ENCODE measurements at regions not wholly inside any gene's neighbourhood (a gene's known extent, or its start where the extent isn't known, plus 50 kb on each side); places are given as distances from the start of the nearest gene placed in this dataset.

DNA sequence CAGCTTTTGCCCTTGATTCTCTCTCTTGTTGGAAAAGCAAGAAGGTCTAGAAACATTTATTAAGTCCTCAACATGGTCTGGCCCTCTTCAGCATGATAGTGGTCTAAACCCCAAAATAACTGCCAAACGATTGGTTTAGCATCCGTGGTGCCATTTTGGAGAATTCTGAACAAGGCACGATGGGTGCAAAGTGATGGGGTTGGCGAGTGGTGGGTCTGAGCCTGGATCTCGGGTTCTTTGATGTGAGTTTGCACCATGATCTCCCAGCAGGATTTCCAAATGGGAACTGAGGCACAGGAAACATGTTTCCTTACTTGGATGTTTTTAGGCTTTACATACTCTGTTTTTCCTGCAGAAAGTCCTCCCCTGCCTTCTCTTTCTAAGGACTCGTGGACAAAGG lies 240.3 kb downstream of the MYCN start:
- no peak for DNase-seq

DNA sequence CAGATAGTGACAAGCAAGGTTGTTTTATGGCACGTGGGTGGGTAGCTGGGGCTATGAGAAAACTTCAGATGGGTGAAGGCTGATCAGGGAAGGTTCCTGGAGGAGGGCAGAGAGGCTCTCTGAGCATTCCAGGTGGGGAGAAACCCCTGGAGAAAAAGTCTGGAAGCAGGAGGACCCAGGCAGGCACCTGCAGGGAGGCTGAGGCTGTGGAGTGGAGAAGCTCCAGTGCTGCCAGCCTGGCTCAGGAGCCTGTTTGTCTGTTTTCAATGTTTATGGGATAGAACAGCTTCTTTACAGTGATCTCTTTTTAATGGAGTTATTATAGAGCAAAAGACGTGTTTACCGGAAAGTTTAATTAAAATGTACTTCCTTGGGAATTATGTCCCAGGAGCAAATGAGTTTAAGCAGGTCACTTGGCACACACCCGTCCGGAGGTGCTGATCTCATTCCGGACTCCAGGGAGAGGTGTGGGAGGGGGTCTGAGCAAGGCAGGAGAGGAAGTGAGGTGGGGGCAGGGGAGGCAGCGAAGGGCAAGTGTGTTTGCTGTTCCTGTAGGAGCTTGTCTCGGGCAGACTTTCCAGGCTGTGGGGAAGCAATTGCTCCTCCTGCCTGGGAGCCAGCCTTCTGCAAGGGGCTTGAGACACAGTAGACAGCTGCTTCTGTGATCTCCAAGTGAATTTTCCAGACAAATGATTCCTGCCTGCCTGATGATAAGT lies 239.5 kb downstream of the MYCN start:
- no peak for DNase-seq

DNA sequence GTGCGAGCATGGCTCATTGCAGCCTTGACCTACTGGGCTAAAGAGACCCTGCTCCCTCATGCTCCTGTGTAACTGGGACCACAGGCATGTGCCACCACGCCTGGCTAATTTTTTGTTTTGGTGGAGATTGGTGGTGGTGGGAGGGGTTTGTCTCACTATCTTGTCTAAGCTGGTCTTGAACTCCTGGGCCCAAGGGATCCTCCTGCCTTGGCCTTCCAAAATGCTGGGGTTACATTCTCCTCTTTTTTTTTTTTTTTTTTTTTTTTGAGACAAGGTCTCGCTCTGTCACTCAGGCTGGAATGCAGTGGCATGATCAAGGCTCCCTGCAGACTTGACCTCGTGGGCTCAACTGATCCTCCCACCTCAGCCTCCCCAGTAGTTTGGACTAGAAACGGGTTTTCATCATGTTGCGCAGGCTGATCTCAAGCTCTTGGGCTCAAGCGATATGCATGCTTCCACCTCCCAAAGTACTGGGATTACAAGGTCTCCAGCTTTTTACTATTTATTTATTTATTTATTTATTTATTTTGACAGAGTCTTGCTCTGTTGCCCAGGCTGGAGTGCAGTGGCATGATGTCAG lies 238.3 kb downstream of the MYCN start:
- no peak for DNase-seq

DNA sequence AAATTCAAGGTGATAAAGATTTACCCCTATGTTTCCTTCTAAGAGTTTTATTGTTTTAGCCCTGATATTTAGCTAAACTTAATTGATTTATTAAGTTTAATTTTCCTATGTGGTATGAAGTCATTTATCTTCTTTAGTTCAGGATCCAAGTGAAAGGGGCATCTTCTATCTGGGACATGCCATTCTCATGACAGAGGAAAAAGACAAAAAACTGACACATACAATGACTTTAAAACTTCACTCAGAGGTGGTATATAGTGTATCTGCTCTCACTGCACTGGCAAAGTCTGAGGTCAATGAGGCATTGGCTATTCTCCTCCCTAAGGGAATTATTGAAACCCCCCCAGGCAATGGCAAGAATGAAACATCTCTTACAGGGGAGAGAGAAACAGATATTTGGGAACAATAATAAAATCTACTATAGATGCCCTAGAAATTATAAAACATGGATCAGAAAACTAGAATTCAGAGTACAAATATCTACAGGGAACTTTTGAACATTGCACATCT lies 237.4 kb downstream of the MYCN start:
- no peak for DNase-seq

DNA sequence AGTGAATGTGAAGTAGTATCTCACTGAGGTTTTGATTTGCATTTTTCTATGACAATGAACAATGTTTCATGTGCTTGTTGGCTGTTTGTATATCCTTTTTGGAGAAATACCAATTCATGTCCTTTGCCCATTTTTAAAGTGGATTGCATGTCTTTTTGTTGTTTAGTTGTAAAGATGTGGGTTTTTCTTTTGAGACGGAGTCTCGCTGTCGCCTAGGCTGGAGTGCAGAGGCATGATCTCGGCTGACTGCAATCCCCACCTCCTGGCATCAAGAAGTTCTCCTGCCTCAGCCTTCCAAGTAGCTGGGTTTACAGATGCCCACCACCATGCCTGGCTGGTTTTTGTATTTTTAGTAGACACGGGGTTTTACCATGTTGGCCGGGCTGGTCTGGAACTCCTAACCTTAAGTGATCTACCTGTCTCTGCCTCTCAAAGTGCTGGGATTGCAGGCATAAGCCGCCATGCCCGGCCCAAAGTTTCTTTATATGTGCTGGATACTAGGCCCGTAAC lies 236.7 kb downstream of the MYCN start:
- no peak for DNase-seq

DNA sequence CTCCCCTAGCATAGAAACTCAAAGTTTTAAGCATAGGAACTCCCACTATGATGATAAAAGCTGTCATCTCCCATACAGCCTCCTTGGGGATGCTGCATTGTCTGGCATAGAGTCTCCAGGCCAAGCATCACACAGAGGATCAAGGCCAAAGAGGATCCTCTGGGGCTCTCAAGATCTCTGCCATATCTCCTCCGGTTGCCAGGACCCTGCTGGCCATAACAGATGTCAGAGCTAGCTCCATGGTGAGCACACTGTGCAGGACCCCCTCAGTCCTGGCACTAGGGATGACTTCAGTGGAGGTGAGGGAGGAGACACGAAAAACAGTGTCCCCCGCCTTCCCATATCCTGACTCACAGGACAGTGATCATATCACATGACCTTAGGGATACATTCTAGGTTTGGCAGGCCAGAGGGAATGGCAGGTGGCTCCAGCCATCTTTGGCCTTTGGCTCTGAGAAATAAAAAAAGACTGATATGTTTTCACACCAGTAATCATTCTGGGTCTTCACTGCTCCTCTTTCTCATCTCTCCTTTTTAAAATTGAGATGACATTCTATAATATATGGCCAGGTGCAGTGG lies 235.0 kb downstream of the MYCN start:
- no peak for DNase-seq

DNA sequence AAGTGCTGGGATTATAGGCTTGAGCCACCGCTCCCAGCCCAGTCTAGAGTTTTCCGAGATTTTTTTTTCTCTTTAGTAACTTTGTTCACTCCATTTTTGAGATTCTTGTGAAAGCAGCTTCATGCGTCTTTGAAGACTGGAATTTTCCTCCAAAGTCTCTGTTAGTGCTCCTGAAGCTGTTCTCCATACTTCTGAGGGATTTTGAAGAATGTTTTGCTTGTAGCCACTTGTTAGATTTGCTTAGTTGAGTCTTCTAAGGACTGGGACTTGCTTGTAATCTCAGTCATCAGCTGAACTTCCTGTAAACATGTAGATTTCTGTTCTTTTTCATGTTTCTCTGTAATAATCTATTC lies 234.3 kb downstream of the MYCN start:
- DNase-seq = no peak

DNA sequence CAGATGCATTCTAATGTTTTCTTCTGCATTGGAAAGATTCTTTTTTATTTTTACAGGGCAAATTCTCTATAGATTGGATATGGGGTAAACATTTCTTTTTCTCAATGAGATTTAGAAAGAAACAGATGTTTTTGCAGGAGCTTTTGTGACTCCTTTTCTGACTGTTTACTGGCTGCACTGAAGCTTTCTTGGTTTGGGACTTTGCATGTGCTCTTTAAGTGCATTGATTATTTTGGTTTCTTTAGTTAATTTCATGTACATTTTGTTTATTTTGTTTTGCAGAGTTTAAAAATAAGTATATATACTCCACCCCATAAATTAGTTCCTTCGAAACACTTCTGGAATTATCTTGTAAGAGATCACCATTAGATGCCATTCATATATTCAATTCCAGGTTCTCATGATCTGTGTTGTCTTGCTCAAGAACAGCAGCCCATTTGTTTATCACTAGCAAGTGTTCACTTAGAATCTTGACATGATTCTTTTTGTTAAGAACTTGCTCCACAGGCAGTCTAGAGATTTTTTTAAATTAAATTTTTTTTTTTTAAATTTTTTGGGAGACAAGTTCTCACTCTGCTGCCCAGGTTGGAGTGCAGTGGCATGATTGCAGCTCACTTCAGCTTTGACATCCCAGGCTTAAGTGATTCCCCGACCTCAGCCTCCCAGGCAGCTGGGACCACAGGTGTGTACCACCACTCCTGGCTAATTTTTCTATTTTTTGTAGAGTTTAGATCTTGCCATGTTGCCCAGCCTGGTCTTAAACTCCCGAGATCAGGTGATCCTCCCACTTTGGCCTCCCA lies 233.7 kb downstream of the MYCN start:
- DNase-seq = no peak

DNA sequence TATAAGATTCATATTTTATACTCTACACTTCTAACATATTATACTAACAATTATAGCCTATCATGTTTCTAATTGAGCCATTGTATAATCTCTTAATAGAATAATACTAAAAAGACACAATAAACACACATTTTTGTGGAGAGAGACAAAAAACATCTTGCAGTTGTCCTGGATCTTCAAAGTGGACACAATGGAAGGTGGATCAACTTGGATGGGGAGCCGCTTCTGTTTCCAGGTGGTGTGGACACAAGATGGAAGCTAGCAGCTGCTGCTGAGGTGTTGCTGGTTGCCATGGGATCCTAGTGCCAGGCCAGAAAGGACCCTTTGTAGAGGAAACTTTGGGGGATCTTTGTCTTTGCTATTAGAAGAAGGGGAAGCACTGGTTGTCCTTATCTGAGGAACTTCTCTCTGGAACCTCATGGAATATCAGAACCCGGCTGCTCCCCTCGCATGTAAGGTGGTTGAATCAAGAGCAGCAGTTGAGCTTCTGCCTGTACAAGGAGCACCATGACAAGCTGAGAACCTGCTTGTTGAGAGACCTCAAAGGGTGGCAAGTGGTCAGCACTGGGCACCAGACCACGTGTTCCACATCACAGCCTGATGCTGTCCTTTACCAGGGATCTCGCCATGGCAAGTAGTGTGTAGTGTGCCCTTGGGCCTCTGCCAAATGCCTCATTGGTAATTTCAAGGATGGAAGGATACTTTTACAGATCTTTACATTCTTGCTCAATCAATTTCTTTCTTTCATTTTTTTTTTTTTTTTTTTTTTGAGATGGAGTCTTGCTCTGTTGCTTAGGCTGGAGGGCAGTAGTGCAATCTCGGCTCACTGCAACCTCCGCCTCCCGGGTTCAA lies 232.2 kb downstream of the MYCN start:
- DNase-seq = no peak

DNA sequence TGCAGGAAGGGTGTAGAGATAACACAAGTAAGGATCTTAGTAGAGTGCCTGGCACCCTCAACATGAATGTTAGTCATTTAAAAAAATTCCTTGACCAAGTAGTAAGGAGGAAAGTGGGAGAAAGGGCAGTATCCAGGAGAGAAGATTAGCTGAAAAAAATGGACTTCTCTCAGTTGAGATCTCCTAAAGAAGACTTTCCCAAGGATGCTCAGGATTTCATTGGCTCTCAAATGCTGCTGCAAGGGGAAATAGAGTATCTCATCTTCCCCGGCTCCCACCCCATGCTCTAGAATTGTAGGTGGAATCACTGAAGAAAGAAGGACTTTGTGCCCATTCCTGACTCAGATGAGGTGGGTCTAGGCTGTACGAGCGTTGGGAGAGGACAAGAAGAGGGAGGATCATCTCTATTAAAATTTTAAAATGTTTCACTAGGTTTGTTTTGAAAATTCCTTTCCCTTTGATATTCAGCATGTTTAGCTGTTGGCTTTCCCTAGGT lies 231.1 kb downstream of the MYCN start:
- DNase-seq = no peak

DNA sequence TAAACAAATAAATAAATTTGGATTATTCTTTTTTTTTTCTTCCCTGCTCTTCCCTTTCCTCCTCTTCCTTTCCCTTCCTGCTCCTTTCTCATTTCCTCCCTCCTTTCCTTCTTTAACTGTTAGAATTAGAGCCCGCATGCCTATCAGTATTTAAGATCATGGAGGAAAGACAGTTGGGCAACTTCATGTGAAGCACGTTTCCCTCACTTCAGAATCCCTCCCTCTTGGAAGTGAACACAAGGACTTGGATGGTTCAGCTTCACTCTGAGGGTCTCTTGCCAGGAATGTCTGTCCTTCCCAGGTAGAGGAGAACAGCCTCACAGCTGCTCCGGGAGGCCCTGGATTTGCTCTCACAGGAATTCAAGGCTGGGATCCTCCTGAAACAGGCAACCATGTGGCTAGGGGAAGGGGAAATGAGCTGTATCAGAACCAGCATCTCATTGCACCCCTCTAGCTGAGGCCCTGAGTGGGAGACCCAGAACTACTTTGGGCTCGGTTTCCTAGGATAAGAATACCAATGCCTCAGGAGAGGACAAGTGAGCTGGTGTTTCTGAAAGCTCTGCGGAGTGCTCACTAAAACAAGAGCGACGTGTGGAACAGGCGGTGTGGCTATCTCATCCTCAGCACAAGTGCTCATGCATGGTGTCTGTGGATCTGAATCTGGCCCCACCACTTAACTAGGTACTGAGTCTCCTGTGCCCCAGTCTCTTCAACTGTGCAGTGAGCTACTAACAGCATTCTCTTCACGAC lies 230.5 kb downstream of the MYCN start:
- DNase-seq = no peak

DNA sequence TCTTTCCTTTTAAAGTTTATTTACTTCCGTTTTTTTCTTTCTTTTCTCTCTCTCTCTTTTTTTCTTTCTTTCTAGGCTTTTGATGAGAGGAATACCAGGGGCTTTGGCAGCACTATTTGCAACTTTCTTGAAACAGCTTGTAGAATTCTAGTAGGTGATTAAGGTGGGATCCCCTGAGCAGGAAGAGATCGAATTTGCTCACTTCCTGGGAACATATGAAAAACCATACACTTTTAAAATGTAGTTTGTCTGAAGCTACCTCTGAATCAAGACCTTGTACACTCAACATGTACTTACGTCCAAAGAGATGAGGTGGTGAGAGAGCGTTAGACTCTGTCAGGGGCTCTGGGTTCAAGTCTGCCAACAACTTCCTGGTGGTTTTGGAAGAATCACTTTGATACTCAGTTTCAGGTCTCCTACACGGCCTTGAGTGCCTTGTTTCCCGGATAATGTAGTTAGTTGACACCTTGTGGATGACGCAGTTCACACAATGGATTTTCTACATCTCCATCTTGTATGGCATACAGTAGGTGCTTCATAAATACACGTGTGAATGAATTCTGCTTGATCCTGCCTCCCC lies 229.1 kb downstream of the MYCN start:
- DNase-seq = no peak

DNA sequence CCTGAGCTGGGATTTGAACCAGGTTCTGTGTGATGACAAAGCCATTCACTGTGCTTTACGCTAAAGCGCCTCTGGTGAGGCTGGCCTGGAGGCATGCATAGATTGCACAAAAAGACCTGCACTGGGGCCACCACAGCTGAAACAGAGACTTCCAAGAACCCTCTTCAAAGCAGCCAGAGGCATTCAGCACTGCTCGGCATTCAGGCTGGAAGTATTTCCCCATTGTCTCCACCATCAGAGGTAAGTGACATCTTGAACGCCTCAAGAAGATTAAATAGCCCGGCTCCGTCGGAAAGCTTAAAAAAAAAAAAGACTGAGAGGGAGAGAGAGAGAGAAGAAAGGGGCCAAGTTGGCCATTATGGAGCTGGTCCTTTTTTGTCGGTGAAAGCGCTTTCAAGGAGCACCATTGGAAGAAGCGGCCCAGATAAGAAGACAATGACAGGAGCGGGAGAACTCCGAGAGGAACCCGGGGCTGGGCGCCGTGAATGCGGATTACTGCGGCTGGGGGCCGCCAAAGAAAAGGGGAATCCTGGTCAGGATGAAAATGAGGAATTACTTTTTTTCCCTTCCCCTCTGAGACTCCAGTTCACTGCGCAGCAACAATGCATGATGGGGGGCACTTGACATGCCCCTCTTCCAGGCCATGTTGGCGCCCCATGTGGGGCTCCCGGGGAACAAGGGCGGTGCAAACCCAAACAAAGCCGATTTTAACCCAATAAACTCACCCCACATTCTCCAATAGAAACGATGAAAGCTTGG lies 228.3 kb downstream of the MYCN start:
- no peak for DNase-seq

DNA sequence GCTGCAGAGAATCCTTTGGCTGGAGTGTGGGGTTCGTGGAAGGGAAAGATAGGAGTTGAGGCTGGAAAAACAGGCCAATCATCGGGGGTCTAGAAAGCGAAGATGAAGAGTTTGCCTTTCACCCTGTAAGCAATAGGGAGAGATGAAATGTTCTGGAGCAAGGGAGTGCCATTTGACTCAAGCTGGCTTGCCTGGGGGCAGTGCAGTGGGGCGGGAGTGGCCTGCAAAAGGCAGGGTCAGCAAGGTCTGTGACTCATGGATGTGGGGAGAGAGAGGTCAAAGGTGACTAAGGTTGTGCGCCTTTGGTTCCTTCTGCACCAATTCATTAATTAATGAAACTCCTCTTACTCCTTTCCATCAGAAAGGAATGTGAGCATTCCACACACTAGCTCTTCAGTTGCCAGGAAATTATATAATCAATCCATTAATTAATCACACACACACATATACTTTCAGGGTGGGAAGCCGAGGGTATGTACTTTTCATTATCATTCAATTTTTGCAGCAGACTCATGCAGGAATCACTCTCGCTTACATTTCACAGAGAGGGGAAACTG lies 227.6 kb downstream of the MYCN start:
- no peak for DNase-seq

DNA sequence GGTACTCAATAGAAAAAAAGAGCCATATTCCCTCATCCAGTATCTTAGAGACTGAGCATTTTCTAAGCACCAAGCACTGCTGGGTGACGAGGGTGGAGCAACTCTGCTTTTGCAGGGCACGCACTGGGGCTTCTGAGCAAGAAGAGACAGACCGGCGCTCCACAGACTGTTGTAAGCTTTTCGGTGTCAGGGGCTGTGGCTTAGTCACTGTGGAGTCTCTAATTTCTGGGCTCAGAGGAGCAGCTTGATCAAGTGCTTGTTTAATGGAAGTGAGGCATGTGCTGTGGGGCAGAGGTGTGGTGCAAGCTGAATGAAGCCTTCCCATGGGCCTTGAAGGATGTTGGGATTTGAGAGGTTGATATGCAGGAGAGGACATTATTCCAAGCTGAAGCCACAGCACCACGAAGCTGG lies 227.1 kb downstream of the MYCN start:
- no peak for DNase-seq

DNA sequence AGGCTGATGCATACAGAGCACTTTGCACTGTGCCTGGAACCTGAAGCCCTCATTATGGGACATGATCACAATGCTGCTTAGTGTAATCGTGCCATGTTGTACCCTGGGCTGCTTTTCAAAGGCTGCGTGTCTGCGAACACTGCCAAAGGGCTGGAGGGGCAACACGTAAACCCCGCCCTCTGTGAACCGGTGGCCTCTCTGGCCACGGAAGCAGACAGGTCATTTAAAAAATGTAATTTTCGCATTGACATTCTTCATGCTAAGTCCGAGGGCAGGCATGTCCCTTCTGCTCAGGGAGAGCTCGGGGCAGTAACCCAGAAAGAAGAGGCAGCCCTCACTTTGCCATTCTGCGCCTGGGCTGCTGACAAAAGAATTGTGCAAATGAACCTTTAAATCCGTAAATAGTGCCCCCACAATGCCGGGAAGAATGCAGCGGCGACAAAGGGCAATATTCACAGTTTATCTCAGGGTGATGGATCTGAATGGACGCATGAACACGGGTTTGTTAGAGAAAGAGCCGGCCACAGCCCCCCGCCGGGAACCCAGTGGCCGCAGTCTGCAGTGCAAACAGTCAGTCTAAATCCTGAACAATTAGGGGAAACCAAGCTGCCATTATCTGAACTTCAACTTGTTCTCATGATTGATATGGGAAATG lies 226.1 kb downstream of the MYCN start:
- DNase-seq = no peak

DNA sequence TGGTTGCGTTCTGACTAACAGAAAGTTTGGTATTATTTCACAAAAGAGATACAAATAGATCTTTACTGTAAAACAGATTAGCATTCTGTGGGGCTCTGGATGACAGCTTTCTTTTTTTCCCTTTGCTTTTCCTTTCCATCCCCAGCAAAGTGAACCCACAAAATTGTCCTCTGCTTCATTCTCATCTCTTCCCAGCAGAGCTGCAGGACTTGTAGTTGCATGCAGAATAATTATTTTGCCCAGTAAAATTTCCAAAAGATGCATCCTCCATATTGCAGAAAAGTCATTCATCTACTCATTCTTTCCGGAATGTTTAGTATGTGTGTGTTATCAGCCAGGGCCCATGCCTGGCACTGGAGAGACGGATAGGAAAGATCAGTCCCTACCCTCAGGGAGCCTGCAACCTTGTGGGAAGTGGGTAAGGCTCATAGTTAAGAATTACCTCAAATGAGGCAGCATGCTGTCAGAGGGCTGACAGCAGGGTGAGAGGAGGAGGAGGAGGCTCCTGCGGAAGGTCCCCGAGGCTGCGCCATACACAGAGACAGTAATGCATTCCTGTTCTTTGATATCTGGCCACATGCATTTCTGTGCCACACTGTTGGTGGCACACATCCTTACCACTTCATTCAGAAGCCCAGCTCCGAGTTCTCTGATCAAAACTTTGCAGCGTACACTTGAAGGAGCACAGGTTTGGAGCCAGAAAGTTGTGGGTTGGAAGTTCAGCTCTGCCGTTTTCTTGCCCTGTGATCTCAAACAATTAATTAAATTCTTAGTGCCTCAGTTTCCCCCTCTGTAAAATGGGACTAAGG lies 225.4 kb downstream of the MYCN start:
- no peak for DNase-seq

DNA sequence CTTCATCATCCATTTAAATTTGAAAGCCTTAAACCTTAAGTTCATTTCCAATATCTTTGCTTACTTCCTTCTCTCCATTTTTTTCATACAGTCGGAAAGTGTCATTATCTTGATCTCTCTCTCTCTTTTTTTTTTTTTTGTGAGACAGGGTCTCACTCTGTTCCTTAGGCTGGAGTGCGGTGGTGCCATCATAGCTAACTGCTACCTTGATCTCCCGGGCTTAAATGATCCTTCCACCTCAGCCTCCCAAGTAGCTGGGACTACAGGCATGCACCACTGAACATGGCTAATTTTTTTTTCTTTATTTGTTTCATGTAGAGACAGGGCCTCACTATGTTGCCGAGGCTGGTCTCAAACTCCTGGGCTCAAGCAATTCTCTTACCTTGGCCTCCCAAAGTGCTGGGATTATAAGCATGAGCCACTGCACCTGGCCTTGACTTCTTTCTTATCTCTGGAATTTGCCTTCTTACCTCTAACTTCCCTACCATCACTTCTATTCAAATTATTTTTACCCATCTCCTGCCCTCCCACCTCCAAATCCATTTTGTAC lies 222.2 kb downstream of the MYCN start:
- DNase-seq = no peak

All from NCI-H1105 (cell line).